ENCODE measurements at regions not wholly inside any gene's neighbourhood (a gene's known extent, or its start where the extent isn't known, plus 50 kb on each side); places are given as distances from the start of the nearest gene placed in this dataset.
"Not testable (repeated sequence)": the region's sequence is repeated elsewhere in the genome, so short reads cannot be mapped to it uniquely, and the experiment has no call there.

GRCh38 chr7:3157566-3158287, 114.1 kb upstream of the CARD11 start:
- intact Hi-C loops (cut with DNase I) = loop anchor here (5.0 kb wide), 1 partner anchor 290 kb away; no protein-coding TSS in a partner anchor
- DNase-seq (ENCODE audit: missing footprints) = no peak
- ATAC-seq = no peak

DNA sequence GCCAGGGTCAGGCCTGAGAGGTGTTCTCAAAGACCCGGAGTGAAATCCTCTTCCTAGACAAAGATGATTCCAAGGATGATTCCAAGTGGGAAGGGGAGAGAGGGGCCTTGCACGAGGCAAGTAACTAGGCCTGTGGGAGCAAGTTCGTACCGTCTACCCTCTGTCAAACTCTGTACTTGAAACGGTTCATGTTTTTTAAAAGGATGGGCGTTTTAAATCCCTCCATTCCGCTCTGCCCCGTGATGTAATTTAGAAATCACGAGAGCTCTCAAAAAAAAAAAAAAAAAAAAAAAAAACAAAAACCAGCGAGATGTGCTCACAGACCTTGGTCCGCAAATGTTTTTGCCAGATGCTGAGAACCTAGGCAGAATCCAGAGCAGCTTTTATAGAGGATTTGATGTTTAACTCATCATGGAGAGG, 114.7 kb upstream of the CARD11 start:
- ATAC-seq (no peak), DNase-seq (ENCODE audit: missing footprints) (no peak)
- intact Hi-C loops (cut with DNase I) = loop anchor here (5.0 kb wide), 1 partner anchor 291 kb away; no protein-coding TSS in a partner anchor

GRCh38 chr7:3159039-3159438, 115.4 kb upstream of the CARD11 start:
- ATAC-seq (no peak), DNase-seq (ENCODE audit: missing footprints) (no peak)
- intact Hi-C loops (cut with DNase I) = loop anchor here (5.0 kb wide), 1 partner anchor 292 kb away; no protein-coding TSS in a partner anchor

DNA sequence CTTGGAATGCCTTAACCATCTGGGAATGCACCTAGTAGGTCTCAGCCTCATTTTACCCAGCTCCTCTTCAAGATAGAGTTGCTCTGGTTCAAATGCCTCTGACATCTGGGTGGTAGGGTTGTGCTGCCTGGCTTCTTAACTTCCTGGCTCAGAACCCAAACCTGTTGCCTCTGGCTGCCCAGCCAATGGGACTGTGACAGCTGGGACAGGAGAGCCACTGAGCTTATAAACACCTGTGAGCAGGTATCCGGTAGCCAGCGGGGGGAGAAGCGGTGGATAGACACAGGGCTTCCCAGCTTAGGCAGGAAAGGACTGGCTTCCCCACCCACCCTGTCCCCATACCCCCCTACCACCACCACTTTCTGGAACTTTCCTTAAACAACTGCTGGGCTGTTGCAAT, 115.8 kb upstream of the CARD11 start:
- DNase-seq (ENCODE audit: missing footprints) (no peak), ATAC-seq (no peak)
- intact Hi-C loops (cut with DNase I) = loop anchor here (5.0 kb wide), 1 partner anchor 292 kb away; no protein-coding TSS in a partner anchor

DNA sequence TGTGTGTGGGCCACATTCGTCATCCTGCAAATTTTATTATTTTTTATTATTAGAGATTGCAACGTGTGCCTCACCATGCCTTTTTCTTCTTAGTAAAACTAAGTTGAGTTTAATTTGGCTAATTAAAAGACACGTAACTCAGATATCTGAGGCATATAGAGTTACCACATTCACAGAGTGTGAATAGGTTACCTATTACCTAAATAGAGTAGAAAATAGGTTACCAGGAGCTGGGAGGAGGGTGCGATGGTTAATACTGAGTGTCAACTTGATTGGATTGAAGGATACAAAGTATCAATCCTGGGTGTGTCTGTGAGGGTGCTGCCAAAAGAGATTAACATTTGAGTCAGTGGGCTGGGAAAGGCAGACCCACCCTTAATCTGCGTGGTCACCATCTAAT, 116.3 kb upstream of the CARD11 start:
- not testable (repeated sequence) for ATAC-seq; DNase-seq (ENCODE audit: missing footprints)
- intact Hi-C loops (cut with DNase I) = loop anchor here (5.0 kb wide), 1 partner anchor 293 kb away; no protein-coding TSS in a partner anchor

- intact Hi-C loops (cut with DNase I) = no loop called here
- no peak for DNase-seq (ENCODE audit: missing footprints)
- ATAC-seq = no peak
Measured at GRCh38 chr7:3162289-3162688, 118.6 kb upstream of the CARD11 start.

GRCh38 chr7:3162798-3163197, 119.1 kb upstream of the CARD11 start:
- DNase-seq (ENCODE audit: missing footprints); ATAC-seq; intact Hi-C loops (cut with DNase I): not testable (repeated sequence)

DNA sequence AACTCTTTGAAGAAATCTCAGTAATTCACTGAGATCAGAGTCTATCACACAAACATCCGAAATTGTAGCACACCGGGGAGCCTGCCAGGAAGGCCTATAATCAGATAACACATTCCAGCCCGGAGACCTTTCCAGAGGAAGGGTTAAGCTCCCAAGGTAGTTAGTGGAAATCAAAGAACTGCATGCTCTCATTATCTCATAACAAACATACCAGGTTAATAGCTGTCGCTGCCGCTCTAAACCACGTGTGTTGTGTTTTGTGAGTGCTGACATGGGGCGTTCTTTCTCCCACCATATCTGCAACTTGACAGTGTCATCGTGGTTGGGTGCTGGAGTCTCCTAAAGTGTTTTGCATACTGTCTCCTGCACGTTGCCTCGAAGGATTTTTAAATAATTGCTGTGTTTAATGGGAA, 120.7 kb upstream of the CARD11 start:
- DNase-seq (ENCODE audit: missing footprints) (no peak), ATAC-seq (peak; percentile 70)
- intact Hi-C loops (cut with DNase I) = no loop called here

- intact Hi-C loops (cut with DNase I) = no loop called here
- ATAC-seq (no peak), DNase-seq (ENCODE audit: missing footprints) (no peak)
Measured at GRCh38 chr7:3165681-3166580, 122.3 kb upstream of the CARD11 start.

DNA sequence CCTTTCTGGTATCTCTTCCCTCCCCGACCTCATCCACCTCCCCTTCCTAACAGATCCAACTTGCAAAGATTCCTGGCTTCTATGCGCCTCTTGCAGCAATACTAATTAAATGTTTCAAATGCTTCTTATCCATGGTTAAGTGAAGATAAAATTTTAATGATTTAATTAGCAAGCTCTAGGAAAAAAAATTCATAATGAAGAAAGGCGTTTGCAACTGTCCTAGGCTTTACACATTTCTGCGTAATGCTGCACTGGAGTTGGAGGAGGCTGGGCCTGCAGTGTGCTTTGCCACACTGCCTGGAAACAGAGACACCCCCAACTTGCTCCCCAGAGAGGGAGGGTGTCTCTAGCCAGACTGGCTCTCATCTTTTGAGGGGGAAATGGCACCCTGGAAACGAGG, 123.9 kb upstream of the CARD11 start:
- ATAC-seq = no peak
- no peak for DNase-seq (ENCODE audit: missing footprints)
- intact Hi-C loops (cut with DNase I) = no loop called here

GRCh38 chr7:3168370-3168769, 124.7 kb upstream of the CARD11 start:
- ATAC-seq (peak; percentile 45), DNase-seq (ENCODE audit: missing footprints) (no peak)
- intact Hi-C loops (cut with DNase I) = no loop called here

GRCh38 chr7:3168869-3169268, 125.2 kb upstream of the CARD11 start:
- ATAC-seq (no peak), DNase-seq (ENCODE audit: missing footprints) (no peak)
- intact Hi-C loops (cut with DNase I) = no loop called here

DNA sequence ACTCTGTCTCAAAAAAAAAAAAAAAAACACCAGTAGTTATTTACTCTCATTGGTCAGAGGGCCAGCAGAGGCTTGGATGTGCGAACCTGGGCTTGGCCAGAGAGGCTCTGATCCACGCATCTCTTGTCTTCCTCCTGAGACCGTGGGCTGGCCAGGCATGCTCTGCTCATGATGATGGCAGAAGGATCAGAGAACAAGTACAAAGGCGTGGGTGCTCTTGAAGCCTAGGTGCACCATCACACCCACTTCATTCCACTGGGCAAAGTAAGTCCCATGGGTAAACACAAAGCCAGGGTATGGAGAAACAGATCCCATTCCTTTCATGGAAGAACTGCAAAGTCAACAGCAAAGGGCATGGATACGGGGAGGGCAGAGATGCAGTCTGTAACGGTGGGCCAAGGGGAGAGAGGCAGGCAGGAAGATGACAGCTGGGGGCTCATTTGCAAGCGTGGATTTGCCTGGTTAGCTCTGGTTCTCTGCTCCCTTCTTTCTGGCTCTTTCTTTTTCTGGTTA, 128.2 kb upstream of the SDK1 start:
- intact Hi-C loops (cut with DNase I) = no loop called here
- no peak for DNase-seq (ENCODE audit: missing footprints)

DNA sequence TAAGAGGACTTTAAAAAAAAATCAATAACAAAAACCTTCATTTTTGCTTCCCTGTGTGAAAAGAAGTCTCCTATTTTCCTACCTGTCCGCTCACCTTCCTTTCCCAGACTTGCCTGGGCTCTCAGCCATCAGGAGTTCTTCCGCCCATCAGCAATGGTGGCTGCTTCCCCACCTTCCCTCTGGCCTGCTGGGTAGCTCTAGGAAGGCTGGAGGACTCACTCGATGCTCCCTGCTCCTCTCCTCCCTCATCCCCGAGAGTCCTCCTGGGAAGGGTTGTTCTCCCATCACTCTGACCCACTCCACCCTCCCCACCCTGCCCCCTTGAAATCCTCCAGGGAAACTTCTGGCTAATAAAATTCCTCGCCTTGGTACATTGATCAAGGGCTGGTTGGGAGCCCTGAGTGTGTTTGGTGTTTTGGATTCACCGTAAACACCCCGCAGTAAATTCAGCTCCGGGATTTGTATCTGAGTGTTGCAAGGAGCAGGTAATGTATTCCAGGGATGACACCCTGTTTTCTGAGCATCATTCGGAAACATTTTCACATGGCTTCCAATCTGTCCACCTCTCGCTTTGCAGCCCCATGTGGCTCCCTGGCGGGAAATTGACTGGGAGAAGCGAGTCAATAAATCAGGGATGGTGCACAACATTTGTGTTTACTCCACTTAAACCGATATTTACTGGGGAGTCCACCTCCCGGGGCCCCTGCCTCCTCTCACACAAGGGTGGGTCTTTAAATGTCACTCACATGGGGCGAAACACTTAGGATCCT, 126.4 kb upstream of the SDK1 start:
- intact Hi-C loops (cut with DNase I) = no loop called here
- DNase-seq (ENCODE audit: missing footprints) (no peak), ATAC-seq (no peak)

More for the DNA sequence above, 128.2 kb upstream of the SDK1 start:
- no peak for ATAC-seq

DNA sequence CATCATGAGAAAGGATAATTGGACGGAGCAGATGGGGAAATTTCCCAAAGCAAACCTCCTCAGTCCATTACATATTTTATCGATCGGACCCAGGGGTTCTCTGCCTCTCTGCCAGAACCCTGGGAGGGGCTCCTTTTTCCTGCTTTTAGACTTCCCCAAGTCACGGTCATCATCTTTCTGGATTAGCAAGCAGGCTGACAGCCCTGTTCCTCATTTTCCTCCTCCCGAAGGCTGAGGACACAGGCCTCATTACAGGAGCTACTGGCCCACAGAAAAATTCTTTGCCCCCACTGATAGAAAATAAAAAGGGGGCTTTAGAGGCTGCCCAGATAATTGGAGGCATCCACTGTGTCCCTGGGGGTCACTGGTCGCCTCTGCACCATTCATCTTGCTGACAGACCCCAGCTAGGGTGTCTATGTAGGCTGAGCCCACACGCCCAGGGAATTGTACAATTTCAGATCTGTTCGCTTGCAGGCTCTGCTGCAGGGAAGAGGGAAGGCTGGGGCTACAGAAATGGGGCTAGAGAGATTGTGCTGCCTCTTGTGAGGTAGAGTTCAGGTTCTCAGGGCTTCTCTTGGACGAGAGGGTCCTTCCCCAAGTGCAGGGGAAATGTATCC, 125.7 kb upstream of the SDK1 start:
- intact Hi-C loops (cut with DNase I) = no loop called here
- DNase-seq (ENCODE audit: missing footprints) (no peak), ATAC-seq (no peak)

GRCh38 chr7:3176112-3177000, 124.7 kb upstream of the SDK1 start:
- DNase-seq (ENCODE audit: missing footprints) (peak; percentile 18), ATAC-seq (peak; percentile 13)
- intact Hi-C loops (cut with DNase I) = no loop called here

- intact Hi-C loops (cut with DNase I) = no loop called here
- no peak for ATAC-seq
- no peak for DNase-seq (ENCODE audit: missing footprints)
Measured at GRCh38 chr7:3177271-3177670, 123.8 kb upstream of the SDK1 start.
